ENCODE measurements at regions not wholly inside any gene's neighbourhood (a gene's known extent, or its start where the extent isn't known, plus 50 kb on each side); places are given as distances from the start of the nearest gene placed in this dataset.

DNA sequence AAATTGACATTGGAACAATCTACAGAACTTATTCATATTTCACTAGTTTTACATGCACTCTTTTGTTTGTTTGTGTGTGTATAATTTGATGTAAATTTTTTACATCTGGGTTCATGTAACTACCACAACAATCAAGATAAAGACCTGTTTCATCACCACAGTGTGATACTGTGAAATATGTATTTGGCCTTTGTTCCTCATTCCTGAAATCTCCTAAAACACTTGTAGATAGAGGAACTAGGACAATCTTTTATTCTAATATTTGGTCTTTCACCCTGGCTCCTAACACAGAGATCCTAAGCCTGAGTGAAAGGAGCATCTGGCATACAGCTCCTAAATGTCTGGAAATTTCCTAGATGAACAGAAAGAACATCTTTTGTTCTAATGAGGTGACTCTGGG lies 155.0 kb upstream of the GPR149 start:
- TF ChIP-seq, protein P1, sequence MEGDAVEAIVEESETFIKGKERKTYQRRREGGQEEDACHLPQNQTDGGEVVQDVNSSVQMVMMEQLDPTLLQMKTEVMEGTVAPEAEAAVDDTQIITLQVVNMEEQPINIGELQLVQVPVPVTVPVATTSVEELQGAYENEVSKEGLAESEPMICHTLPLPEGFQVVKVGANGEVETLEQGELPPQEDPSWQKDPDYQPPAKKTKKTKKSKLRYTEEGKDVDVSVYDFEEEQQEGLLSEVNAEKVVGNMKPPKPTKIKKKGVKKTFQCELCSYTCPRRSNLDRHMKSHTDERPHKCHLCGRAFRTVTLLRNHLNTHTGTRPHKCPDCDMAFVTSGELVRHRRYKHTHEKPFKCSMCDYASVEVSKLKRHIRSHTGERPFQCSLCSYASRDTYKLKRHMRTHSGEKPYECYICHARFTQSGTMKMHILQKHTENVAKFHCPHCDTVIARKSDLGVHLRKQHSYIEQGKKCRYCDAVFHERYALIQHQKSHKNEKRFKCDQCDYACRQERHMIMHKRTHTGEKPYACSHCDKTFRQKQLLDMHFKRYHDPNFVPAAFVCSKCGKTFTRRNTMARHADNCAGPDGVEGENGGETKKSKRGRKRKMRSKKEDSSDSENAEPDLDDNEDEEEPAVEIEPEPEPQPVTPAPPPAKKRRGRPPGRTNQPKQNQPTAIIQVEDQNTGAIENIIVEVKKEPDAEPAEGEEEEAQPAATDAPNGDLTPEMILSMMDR (IDR thresholded peaks at IDR 0.05): no peak
- TF ChIP-seq POLR2AphosphoS5 (IDR thresholded peaks at IDR 0.05) (no peak), POLR2A (IDR thresholded peaks at IDR 0.05) (no peak)
